Fibroblast of lung (primary cell): ENCODE measurements at regions not wholly inside any gene's neighbourhood (a gene's known extent, or its start where the extent isn't known, plus 50 kb on each side); places are given as distances from the start of the nearest gene placed in this dataset.

Source experiments
- DNase-seq, 2 donors: peaks; one replicate each; pipeline versions ENCODE4 v3.0.0 to v3.0.0-alpha.2; 2010; ENCODE audit warnings: low read depth in 2 of 2
- H2AFZ ChIP-seq: 2 replicates; pipeline ENCODE4 v1.5.1; 2012; ENCODE audit warnings: low read length, control low read depth, inconsistent platforms
- H3K27ac ChIP-seq: 2 replicates; pipeline ENCODE4 v1.5.1; 2011; ENCODE audit warnings: low read length, control low read depth; ENCODE audit not compliant: insufficient read depth
- H3K27me3 ChIP-seq: 2 replicates; pipeline ENCODE4 v1.5.1; 2011; ENCODE audit warnings: mild to moderate bottlenecking, low read length; ENCODE audit not compliant: control insufficient read depth, insufficient read depth
- H3K36me3 ChIP-seq: 2 replicates; pipeline ENCODE4 v1.5.1; 2011; ENCODE audit warnings: low read length; ENCODE audit not compliant: control insufficient read depth, insufficient read depth
- H3K4me1 ChIP-seq: 2 replicates; pipeline ENCODE4 v1.5.1; 2011; ENCODE audit warnings: low read length; ENCODE audit not compliant: control insufficient read depth, insufficient read depth; ENCODE audit errors: extremely low read depth
- H3K4me2 ChIP-seq: 2 replicates; pipeline ENCODE4 v1.5.1; 2011; ENCODE audit warnings: low read length, control low read depth; ENCODE audit not compliant: insufficient read depth; ENCODE audit errors: extremely low read depth
- H3K4me3 ChIP-seq, 4 experiments: fragments of 200-600 bp in 1 of 4; sonication (generic) in 1 of 4; replicated peaks in 1 of 4; 2 replicates each; pipeline ENCODE4 v1.5.1; 2011 to 2016; ENCODE audit warnings: low read length in 4 of 4, low read depth in 3 of 4, mild to moderate bottlenecking in 3 of 4, control low read depth in 2 of 4, inconsistent platforms in 1 of 4, mixed read lengths in 1 of 4; ENCODE audit not compliant: insufficient read depth in 1 of 4; ENCODE audit errors: control extremely low read depth in 1 of 4
- H3K79me2 ChIP-seq: 2 replicates; pipeline ENCODE4 v1.5.1; 2012; ENCODE audit warnings: mild to moderate bottlenecking, low read length, inconsistent platforms; ENCODE audit not compliant: control insufficient read depth, insufficient read depth
- H3K9ac ChIP-seq: 2 replicates; pipeline ENCODE4 v1.5.1; 2011; ENCODE audit warnings: mild to moderate bottlenecking, low read length, control low read depth; ENCODE audit not compliant: insufficient read depth
- H3K9me3 ChIP-seq: 2 replicates; pipeline ENCODE4 v1.5.1; 2012; ENCODE audit warnings: low read depth, low read length; ENCODE audit not compliant: control insufficient read depth, insufficient read depth
- H4K20me1 ChIP-seq: 2 replicates; pipeline ENCODE4 v1.5.1; 2011; ENCODE audit warnings: low read length; ENCODE audit not compliant: control insufficient read depth, insufficient read depth; ENCODE audit errors: extremely low read depth
- EZH2 ChIP-seq: IDR thresholded peaks from 2 replicates; pipeline ENCODE4 v1.5.1; 2012; ENCODE audit warnings: low read length, control low read depth, mild to moderate bottlenecking; ENCODE audit errors: missing control alignments
- TF ChIP-seq, protein P1 (sequence below), 2 donors: IDR thresholded peaks in 1 of 2; conservative IDR thresholded peaks in 1 of 2; 1 replicate in 1 of 2; 2 replicates in 1 of 2; pipeline ENCODE4 v1.5.1; 2011 to 2012; ENCODE audit warnings: low read length in 2 of 2, control low read depth in 1 of 2, inconsistent platforms in 1 of 2, low read depth in 1 of 2, mild to moderate bottlenecking in 1 of 2

DNA sequence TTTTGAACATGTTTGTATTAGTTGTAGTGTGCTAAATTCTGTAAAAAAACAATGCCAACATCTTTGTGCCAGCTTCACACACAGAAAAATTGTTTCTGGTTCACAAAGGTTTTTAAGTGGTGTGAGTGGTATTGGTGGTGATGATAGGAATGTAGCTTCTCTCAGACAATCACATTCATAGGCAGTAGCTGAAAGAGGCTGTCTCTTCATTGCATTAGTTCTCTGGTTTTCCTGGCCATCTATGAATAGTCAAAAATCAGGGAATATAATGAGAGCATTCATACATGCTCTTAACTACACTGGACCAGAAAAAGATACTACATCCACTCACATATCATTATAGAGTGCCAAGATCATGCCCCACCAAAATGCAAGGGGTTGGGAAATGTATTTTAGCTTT, 433.5 kb downstream of the FLRT2 start:
- H3K36me3 ChIP-seq: no peaks in the 10 kb centered on the region
- no peaks in the 10 kb centered on the region for H3K9me3 ChIP-seq
- TF ChIP-seq EZH2: no peak
- TF ChIP-seq, protein P1, sequence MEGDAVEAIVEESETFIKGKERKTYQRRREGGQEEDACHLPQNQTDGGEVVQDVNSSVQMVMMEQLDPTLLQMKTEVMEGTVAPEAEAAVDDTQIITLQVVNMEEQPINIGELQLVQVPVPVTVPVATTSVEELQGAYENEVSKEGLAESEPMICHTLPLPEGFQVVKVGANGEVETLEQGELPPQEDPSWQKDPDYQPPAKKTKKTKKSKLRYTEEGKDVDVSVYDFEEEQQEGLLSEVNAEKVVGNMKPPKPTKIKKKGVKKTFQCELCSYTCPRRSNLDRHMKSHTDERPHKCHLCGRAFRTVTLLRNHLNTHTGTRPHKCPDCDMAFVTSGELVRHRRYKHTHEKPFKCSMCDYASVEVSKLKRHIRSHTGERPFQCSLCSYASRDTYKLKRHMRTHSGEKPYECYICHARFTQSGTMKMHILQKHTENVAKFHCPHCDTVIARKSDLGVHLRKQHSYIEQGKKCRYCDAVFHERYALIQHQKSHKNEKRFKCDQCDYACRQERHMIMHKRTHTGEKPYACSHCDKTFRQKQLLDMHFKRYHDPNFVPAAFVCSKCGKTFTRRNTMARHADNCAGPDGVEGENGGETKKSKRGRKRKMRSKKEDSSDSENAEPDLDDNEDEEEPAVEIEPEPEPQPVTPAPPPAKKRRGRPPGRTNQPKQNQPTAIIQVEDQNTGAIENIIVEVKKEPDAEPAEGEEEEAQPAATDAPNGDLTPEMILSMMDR (conservative IDR thresholded peaks at IDR 0.05 in 1 of 2, IDR thresholded peaks at IDR 0.05 in 1 of 2; ENCODE audit: low read depth in 1 of 2, low read length in 2 of 2): no peak

DNA sequence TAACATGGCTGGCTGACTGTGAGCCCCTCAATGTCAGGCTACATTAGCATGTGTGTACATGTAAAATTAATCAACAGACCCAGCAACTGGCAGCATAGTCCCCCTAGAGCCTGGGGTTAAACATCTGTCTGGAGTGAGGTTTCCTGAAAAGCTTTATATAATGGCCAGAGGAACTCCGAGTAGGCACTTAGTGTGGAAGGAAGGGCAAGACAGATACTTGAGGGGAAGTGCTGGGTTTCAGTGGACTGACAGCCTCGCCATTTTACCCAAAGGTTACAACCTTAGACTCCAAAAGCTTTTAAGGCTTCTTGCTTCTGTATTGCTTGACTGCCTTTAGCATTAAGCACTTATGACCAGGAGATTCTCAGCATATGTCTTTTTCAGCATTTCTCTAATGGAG, 430.8 kb downstream of the FLRT2 start:
- H3K79me2 ChIP-seq: no peaks in the 10 kb centered on the region
- no peak for DNase-seq
- H3K27ac ChIP-seq: no peak overlapping the region
- no peaks in the 10 kb centered on the region for H3K36me3 ChIP-seq
- no peak overlapping the region for H3K4me2 ChIP-seq
- no peaks in the 10 kb centered on the region for H3K4me1 ChIP-seq
- H3K9me3 ChIP-seq: no peaks in the 10 kb centered on the region
- no peak overlapping the region for H2AFZ ChIP-seq
- TF ChIP-seq EZH2: no peak
- TF ChIP-seq, protein P1 (conservative IDR thresholded peaks at IDR 0.05 in 1 of 2, IDR thresholded peaks at IDR 0.05 in 1 of 2; ENCODE audit: low read depth in 1 of 2, low read length in 2 of 2): no peak
- H4K20me1 ChIP-seq: no peaks in the 10 kb centered on the region
- no peak overlapping the region for H3K9ac ChIP-seq
- H3K4me3 ChIP-seq: no peak overlapping the region
- no peaks in the 10 kb centered on the region for H3K27me3 ChIP-seq

More for the DNA sequence above, 433.5 kb downstream of the FLRT2 start:
- Histone ChIP-seq H3K79me2 (no peaks in the 10 kb centered on the region), H3K4me3 (no peak overlapping the region), H3K4me1 (no peaks in the 10 kb centered on the region), H3K27ac (no peak overlapping the region), H3K9ac (no peak overlapping the region), H3K4me2 (no peak overlapping the region), H4K20me1 (no peaks in the 10 kb centered on the region), H3K27me3 (no peaks in the 10 kb centered on the region), H2AFZ (no peak overlapping the region)
- DNase-seq: no peak

DNA sequence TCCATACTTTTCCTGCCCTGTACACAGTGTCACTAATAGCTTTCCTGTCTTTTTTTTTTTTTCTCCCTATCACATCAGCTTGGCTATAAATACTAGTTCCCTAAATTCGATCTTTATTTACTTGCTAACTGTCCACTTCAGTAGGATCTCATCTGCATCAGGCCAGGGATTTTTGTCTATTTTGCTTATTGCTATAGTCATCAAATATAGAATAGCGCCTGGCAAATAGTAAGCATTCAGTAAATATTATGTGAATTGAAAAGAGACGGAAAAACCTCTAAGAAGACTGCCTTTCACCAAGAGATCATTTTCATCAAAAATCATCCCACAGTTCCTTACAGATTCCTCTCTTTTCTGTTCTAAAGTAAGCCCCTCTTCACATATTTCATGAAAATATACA, 429.1 kb downstream of the FLRT2 start:
- Histone ChIP-seq H3K36me3 (no peaks in the 10 kb centered on the region), H2AFZ (no peak overlapping the region)

More for the DNA sequence above, 429.1 kb downstream of the FLRT2 start:
- Histone ChIP-seq H4K20me1 (no peaks in the 10 kb centered on the region), H3K4me2 (no peak overlapping the region), H3K4me3 (no peak overlapping the region), H3K27me3 (no peaks in the 10 kb centered on the region), H3K9me3 (no peaks in the 10 kb centered on the region), H3K4me1 (no peaks in the 10 kb centered on the region), H3K9ac (no peak overlapping the region), H3K79me2 (no peaks in the 10 kb centered on the region), H3K27ac (no peak overlapping the region)
- TF ChIP-seq EZH2: no peak
- DNase-seq: no peak
